DND-41 (cell line): ENCODE measurements at regions not wholly inside any gene's neighbourhood (a gene's known extent, or its start where the extent isn't known, plus 50 kb on each side); places are given as distances from the start of the nearest gene placed in this dataset.

ENCODE experiments used
- ATAC-seq: fragments of 200-7000 bp; cut with Tn5 transposase; 3 replicates; pipeline ENCODE4 v1.9.1; 2021; ENCODE audit warnings: low read depth; ENCODE audit not compliant: insufficient read depth
- DNase-seq: peaks from one replicate; pipeline ENCODE4 v3.0.0-alpha.2; 2020
- H2AFZ ChIP-seq: 2 replicates; pipeline ENCODE4 v1.6.0; 2012; ENCODE audit warnings: low read depth, low read length
- H3K27ac ChIP-seq: 2 replicates; pipeline ENCODE4 v1.5.1; 2012; ENCODE audit warnings: low read length, inconsistent platforms
- H3K27me3 ChIP-seq: fragments of 200-600 bp; sonication (generic); 2 replicates; pipeline ENCODE4 v1.6.0; 2012; ENCODE audit warnings: low read length, mild to moderate bottlenecking, inconsistent platforms; ENCODE audit not compliant: insufficient read depth, poor library complexity
- H3K36me3 ChIP-seq: 2 replicates; pipeline ENCODE4 v1.5.1; 2012; ENCODE audit warnings: low read length, inconsistent platforms; ENCODE audit not compliant: insufficient read depth
- H3K4me1 ChIP-seq: 2 replicates; pipeline ENCODE4 v1.5.1; 2012; ENCODE audit warnings: mild to moderate bottlenecking, low read length; ENCODE audit not compliant: insufficient read depth
- H3K4me2 ChIP-seq: 2 replicates; pipeline ENCODE4 v1.6.0; 2012; ENCODE audit warnings: mild to moderate bottlenecking, moderate library complexity, low read length, inconsistent platforms; ENCODE audit not compliant: insufficient read depth
- H3K4me3 ChIP-seq, 2 experiments: fragments of 200-600 bp in 1 of 2; shearing (Covaris generic) in 1 of 2; 2 replicates each; pipeline ENCODE4 v1.5.1; 2012 to 2016; ENCODE audit warnings: inconsistent platforms in 2 of 2, low read length in 2 of 2, mild to moderate bottlenecking in 2 of 2, low read depth in 1 of 2, moderate library complexity in 1 of 2
- H3K79me2 ChIP-seq: 2 replicates; pipeline ENCODE4 v1.6.0; 2012; ENCODE audit warnings: low read length, inconsistent platforms; ENCODE audit not compliant: insufficient read depth
- H3K9ac ChIP-seq: 2 replicates; pipeline ENCODE4 v1.6.0; 2012; ENCODE audit warnings: low read depth, mild to moderate bottlenecking, inconsistent platforms, low read length, moderate library complexity
- H3K9me3 ChIP-seq: 2 replicates; pipeline ENCODE4 v1.5.1; 2012; ENCODE audit warnings: low read length, moderate library complexity, mild to moderate bottlenecking, inconsistent platforms; ENCODE audit not compliant: insufficient read depth, severe bottlenecking
- H4K20me1 ChIP-seq: 2 replicates; pipeline ENCODE4 v1.6.0; 2012; ENCODE audit warnings: low read length; ENCODE audit not compliant: insufficient read depth
- EZH2 ChIP-seq: IDR thresholded peaks from 3 replicates; pipeline ENCODE4 v1.6.1; 2012; ENCODE audit warnings: borderline replicate concordance, low read depth, mild to moderate bottlenecking, moderate library complexity, low read length, inconsistent platforms; ENCODE audit not compliant: severe bottlenecking
- TF ChIP-seq, protein P1 (sequence below): IDR thresholded peaks from 2 replicates; pipeline ENCODE4 v1.5.1; 2012; ENCODE audit warnings: borderline replicate concordance, low read length, moderate library complexity, mild to moderate bottlenecking; ENCODE audit not compliant: poor library complexity, severe bottlenecking; ENCODE audit errors: extremely low read depth

DNA sequence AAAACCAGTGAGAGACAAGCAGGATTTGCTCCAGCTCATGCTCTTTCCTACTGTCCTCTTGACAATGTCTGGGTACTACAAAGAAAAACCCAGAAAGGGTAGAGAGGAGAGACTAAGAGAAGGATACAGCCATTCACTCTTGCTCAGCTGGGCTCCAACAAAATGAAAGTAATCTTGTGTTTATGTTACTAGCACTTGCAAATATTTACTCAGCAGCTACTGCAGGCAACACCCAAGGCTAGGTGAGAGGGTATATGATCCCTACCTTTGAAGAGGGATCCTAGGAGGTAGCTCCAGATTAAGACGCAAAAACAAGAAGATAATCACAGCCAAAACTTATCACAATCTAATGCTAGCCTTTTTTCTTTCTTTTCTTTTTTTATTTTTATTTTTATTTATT, 329.6 kb upstream of the ACVR2A start:
- ATAC-seq (no peak), DNase-seq (no peak)
- H3K4me2 ChIP-seq = no peak overlapping the region
- no peaks in the 10 kb centered on the region for H4K20me1 ChIP-seq
- no peaks in the 10 kb centered on the region for H3K36me3 ChIP-seq
- H3K27ac ChIP-seq = no peak overlapping the region
- no peaks in the 10 kb centered on the region for H3K9me3 ChIP-seq
- no peak for TF ChIP-seq EZH2
- TF ChIP-seq, protein P1, sequence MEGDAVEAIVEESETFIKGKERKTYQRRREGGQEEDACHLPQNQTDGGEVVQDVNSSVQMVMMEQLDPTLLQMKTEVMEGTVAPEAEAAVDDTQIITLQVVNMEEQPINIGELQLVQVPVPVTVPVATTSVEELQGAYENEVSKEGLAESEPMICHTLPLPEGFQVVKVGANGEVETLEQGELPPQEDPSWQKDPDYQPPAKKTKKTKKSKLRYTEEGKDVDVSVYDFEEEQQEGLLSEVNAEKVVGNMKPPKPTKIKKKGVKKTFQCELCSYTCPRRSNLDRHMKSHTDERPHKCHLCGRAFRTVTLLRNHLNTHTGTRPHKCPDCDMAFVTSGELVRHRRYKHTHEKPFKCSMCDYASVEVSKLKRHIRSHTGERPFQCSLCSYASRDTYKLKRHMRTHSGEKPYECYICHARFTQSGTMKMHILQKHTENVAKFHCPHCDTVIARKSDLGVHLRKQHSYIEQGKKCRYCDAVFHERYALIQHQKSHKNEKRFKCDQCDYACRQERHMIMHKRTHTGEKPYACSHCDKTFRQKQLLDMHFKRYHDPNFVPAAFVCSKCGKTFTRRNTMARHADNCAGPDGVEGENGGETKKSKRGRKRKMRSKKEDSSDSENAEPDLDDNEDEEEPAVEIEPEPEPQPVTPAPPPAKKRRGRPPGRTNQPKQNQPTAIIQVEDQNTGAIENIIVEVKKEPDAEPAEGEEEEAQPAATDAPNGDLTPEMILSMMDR = no peak
- no peak overlapping the region for H3K4me3 ChIP-seq
- no peaks in the 10 kb centered on the region for H3K27me3 ChIP-seq
- H3K4me1 ChIP-seq = peaks cover 16% of the 10 kb centered on the region
- H2AFZ ChIP-seq = no peak overlapping the region
- H3K9ac ChIP-seq = no peak overlapping the region
- no peaks in the 10 kb centered on the region for H3K79me2 ChIP-seq

DNA sequence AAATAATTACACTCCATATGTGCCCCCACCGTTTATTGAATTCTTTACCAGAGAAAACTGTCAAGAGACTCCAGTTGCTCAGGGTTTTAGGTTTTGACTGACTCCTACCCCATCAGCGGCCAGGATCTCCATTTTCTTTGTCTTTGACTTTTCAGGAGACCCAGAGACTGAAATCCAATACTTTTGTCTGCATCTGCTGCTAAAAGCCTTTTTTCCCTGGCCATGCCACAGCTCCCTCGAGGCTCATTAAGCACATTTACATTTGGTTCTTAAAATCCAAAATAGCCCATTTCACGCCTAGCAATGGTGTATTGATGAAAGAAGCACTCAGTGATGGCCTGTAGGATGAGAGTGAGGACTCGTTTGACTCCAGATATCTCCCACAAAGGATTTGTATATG, 332.6 kb upstream of the ACVR2A start:
- Histone ChIP-seq H3K79me2 (no peaks in the 10 kb centered on the region), H2AFZ (no peak overlapping the region), H4K20me1 (no peaks in the 10 kb centered on the region), H3K9ac (no peak overlapping the region), H3K9me3 (no peaks in the 10 kb centered on the region), H3K4me3 (no peak overlapping the region), H3K27me3 (no peaks in the 10 kb centered on the region), H3K4me2 (no peak overlapping the region), H3K4me1 (peaks cover 16% of the 10 kb centered on the region), H3K27ac (no peak overlapping the region), H3K36me3 (no peaks in the 10 kb centered on the region)
- ATAC-seq = no peak
- DNase-seq = no peak
- TF ChIP-seq, protein P1 = no peak
- TF ChIP-seq EZH2 = no peak

DNA sequence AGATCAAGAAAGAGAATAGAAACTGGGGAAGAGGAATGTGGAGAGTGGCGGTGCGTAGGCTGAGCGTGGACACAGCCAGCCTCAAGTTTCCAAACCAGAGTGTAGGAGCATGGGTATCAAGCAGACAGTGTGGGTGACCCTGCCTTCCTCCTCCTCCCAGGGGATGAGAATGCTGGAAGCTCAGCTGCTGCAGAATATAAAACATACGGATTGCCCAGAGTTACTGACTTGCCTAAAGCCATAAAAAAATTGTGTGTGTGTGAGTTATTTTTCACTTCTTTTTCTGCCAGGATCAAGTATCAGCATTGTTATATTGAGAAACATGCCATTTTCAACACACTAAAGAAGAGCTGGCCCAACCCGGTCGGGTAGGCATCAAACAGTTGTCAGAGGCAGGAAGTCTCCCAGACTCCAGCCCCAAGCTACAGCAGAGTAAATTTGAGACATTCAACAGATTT, 333.3 kb upstream of the ACVR2A start:
- Histone ChIP-seq H3K79me2 (no peaks in the 10 kb centered on the region), H4K20me1 (no peaks in the 10 kb centered on the region), H2AFZ (peak overlapping the region; percentile 1; the same call in 1 of the 2 replicates), H3K9me3 (no peaks in the 10 kb centered on the region), H3K9ac (no peak overlapping the region), H3K36me3 (no peaks in the 10 kb centered on the region), H3K4me3 (no peak overlapping the region), H3K27ac (peak overlapping the region; percentile 55; the same call in 1 of the 2 replicates), H3K4me1 (peaks cover 16% of the 10 kb centered on the region), H3K4me2 (no peak overlapping the region), H3K27me3 (no peaks in the 10 kb centered on the region)
- DNase-seq (peak; percentile 40), ATAC-seq (peak; percentile 87)
- TF ChIP-seq EZH2 = no peak
- TF ChIP-seq, protein P1 = no peak

DNA sequence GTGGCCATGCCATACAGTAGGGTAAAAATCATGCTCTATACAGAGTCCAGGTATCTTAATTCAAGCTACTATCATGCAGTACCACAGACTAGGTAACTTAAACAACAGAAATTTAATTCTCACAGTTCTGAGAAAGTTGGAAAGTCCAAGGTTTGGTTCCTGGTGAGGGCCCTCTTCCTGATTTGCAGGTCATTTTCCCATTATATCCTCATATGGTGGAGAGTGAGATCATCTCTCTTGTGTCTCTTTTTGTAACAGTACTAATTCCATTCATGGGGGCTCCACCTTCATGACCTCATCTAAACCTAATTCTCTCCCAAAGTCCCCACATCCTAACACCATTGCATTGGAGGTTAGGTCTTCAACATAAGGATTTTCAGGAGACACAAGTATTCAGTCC, 335.0 kb upstream of the ACVR2A start:
- no peak for TF ChIP-seq EZH2
- TF ChIP-seq, protein P1 = no peak
- DNase-seq (no peak), ATAC-seq (no peak)
- Histone ChIP-seq H3K9me3 (no peaks in the 10 kb centered on the region), H2AFZ (no peak overlapping the region), H3K79me2 (no peaks in the 10 kb centered on the region), H3K4me2 (no peak overlapping the region), H3K27me3 (no peaks in the 10 kb centered on the region), H3K27ac (no peak overlapping the region), H3K4me3 (no peak overlapping the region), H3K36me3 (no peaks in the 10 kb centered on the region), H3K9ac (no peak overlapping the region), H3K4me1 (peaks cover 21% of the 10 kb centered on the region), H4K20me1 (no peaks in the 10 kb centered on the region)
